Ovary (tissue), 3 donors: ENCODE measurements at regions not wholly inside any gene's neighbourhood (a gene's known extent, or its start where the extent isn't known, plus 50 kb on each side); places are given as distances from the start of the nearest gene placed in this dataset.

Experiments
- CTCF ChIP-seq, 3 donors: fragments of 450-650 bp in 2 of 3; fragments of 200-600 bp in 1 of 3; IDR thresholded peaks; one replicate each; pipeline versions ENCODE4 v1.5.1 to v1.8.0; 2016 to 2022; ENCODE audit warnings: antibody characterized with exemption in 3 of 3, mild to moderate bottlenecking in 1 of 3
- EP300 ChIP-seq: sonication (generic); formaldehyde crosslinking; IDR thresholded peaks from one replicate; pipeline ENCODE4 v1.6.1; 2017; ENCODE audit warnings: antibody characterized with exemption
- donor health status: DM: no; HTN: no; CAD: no.

- no peak for TF ChIP-seq CTCF (IDR thresholded peaks at IDR 0.05)
- no peak for TF ChIP-seq EP300
These were observed 212.5 kb upstream of the CNTN6 start for GRCh38 chr3:880371-880770.
